ENCODE measurements at regions not wholly inside any gene's neighbourhood (a gene's known extent, or its start where the extent isn't known, plus 50 kb on each side); places are given as distances from the start of the nearest gene placed in this dataset.
A peak's percentile ranks its signal among the peaks of the same experiment; 100 is the strongest.

- H3F3A ChIP-seq (ENCODE audit: low read depth) = no peaks in the 10 kb centered on the region
- H4K20me1 ChIP-seq (ENCODE audit: low read depth) = no peaks in the 10 kb centered on the region
- peaks cover 5% of the 10 kb centered on the region for H3K9me3 Mint-ChIP-seq
- no peak overlapping the region for H3K4me2 ChIP-seq
- no peak overlapping the region for H3K4me3 ChIP-seq
- no peaks in the 10 kb centered on the region for H3K36me3 ChIP-seq
- H3K9ac ChIP-seq = no peak overlapping the region
- H3K4me3 Mint-ChIP-seq = no peak overlapping the region
- H3K4me1 ChIP-seq = no peaks in the 10 kb centered on the region
- no peaks in the 10 kb centered on the region for H3K27me3 ChIP-seq
- H3K9me3 ChIP-seq (ENCODE audit: low read depth) = no peaks in the 10 kb centered on the region
- H3K27me3 Mint-ChIP-seq (ENCODE audit: insufficient read depth, low read depth) = peaks cover 2% of the 10 kb centered on the region
- no peak for DNase-seq (ENCODE audit: low spot score)
- H3K27ac ChIP-seq = no peak overlapping the region
- H3K36me3 Mint-ChIP-seq = no peaks in the 10 kb centered on the region
- no peak overlapping the region for H2AFZ ChIP-seq (replicated peaks)
- TF ChIP-seq EZH2 (IDR thresholded peaks at IDR 0.05) (no peak), CTCF (IDR thresholded peaks at IDR 0.05) (no peak), EZH2phosphoT487 (IDR thresholded peaks at IDR 0.05) (no peak)
- no peaks in the 10 kb centered on the region for H3K79me2 ChIP-seq (ENCODE audit: low read depth)
- no peak overlapping the region for H3K27ac Mint-ChIP-seq
- H3K4me1 Mint-ChIP-seq = peaks cover 26% of the 10 kb centered on the region
Observed at GRCh38 chr10:128462844-128463243, 336.6 kb upstream of the MKI67 start.

DNA sequence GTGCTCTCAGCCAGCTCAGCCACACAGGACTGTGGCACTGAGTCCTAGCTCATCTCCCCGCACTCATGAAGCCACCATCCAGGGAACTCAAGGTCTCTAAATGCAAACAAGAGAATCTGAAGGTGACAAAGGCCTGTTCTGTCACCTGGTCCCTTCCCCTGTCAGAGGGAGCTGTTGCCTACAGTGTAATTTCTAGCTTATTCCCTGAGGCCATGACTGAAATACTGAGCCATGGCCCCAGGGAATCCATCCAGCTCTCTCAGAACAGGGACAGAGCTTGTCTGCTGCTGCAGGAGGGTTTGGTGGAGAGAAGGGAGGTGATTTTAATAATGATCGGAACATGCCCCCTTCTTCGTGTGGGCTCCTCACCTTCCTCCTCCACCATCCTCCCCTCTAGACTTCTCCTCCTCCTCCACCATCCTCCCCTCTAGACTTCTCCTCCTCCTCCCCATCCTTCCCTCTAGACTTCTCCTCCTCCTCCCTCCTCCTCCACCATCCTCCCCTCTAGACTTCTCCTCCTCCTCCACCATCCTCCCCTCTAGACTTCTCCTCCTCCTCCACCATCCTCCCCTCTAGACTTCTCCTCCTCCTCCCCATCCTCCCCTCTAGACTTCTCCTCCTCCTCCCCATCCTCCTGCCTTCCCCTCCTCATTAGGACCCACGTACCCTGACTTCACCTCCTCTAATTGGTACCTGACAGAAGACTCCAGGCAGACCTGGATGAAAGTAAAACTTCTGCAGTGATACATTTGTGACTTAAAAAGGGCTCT, 338.0 kb upstream of the MKI67 start:
- H4K20me1 ChIP-seq (ENCODE audit: low read depth) = no peaks in the 10 kb centered on the region
- Mint-ChIP-seq H3K4me1 (peaks cover 16% of the 10 kb centered on the region), H3K9me3 (peaks cover 5% of the 10 kb centered on the region), H3K27me3 (ENCODE audit: insufficient read depth, low read depth) (peaks cover 2% of the 10 kb centered on the region), H3K36me3 (no peaks in the 10 kb centered on the region), H3K27ac (no peak overlapping the region), H3K4me3 (no peak overlapping the region)
- no peaks in the 10 kb centered on the region for H3K9me3 ChIP-seq (ENCODE audit: low read depth)
- no peak overlapping the region for H3K4me2 ChIP-seq
- no peak overlapping the region for H2AFZ ChIP-seq (replicated peaks)
- H3F3A ChIP-seq (ENCODE audit: low read depth) = no peaks in the 10 kb centered on the region
- no peaks in the 10 kb centered on the region for H3K79me2 ChIP-seq (ENCODE audit: low read depth)
- DNase-seq (ENCODE audit: low spot score) = peak; percentile 57
- no peaks in the 10 kb centered on the region for H3K36me3 ChIP-seq
- no peak overlapping the region for H3K4me3 ChIP-seq
- H3K27ac ChIP-seq = no peak overlapping the region
- no peaks in the 10 kb centered on the region for H3K27me3 ChIP-seq
- H3K4me1 ChIP-seq = no peaks in the 10 kb centered on the region
- TF ChIP-seq EZH2phosphoT487 (IDR thresholded peaks at IDR 0.05) (no peak), CTCF (IDR thresholded peaks at IDR 0.05) (no peak), EZH2 (IDR thresholded peaks at IDR 0.05) (no peak)
- H3K9ac ChIP-seq = no peak overlapping the region

GRCh38 chr10:128465697-128466096, 339.5 kb upstream of the MKI67 start:
- Mint-ChIP-seq H3K4me1 (peaks cover 21% of the 10 kb centered on the region), H3K27me3 (ENCODE audit: insufficient read depth, low read depth) (peaks cover 4% of the 10 kb centered on the region), H3K36me3 (no peaks in the 10 kb centered on the region), H3K4me3 (no peak overlapping the region), H3K27ac (no peak overlapping the region), H3K9me3 (peaks cover 5% of the 10 kb centered on the region)
- TF ChIP-seq CTCF (IDR thresholded peaks at IDR 0.05) (no peak), EZH2 (IDR thresholded peaks at IDR 0.05) (no peak), EZH2phosphoT487 (IDR thresholded peaks at IDR 0.05) (no peak)
- Histone ChIP-seq H3K4me3 (no peak overlapping the region), H3K4me2 (no peak overlapping the region), H3K9me3 (ENCODE audit: low read depth) (no peaks in the 10 kb centered on the region), H2AFZ (replicated peaks) (no peak overlapping the region), H4K20me1 (ENCODE audit: low read depth) (no peaks in the 10 kb centered on the region), H3K27ac (no peak overlapping the region), H3K9ac (no peak overlapping the region), H3K4me1 (no peaks in the 10 kb centered on the region), H3K27me3 (no peaks in the 10 kb centered on the region), H3K79me2 (ENCODE audit: low read depth) (no peaks in the 10 kb centered on the region), H3K36me3 (no peaks in the 10 kb centered on the region), H3F3A (ENCODE audit: low read depth) (no peaks in the 10 kb centered on the region)
- DNase-seq (ENCODE audit: low spot score) = no peak
